Uterus (tissue), 3 donors: ENCODE measurements at regions not wholly inside any gene's neighbourhood (a gene's known extent, or its start where the extent isn't known, plus 50 kb on each side); places are given as distances from the start of the nearest gene placed in this dataset.

Experiments
- DNase-seq, 2 donors: peaks; one replicate each; pipeline ENCODE4 v3.0.0-alpha.2; 2019 to 2020
- H3K27ac ChIP-seq, 2 donors: fragments of 200-600 bp; sonication (generic); 1 replicate in 1 of 2; 2 replicates in 1 of 2; pipeline ENCODE4 v1.5.1; 2016 to 2018
- H3K27me3 ChIP-seq, 2 donors: fragments of 200-600 bp; sonication (generic); one replicate each; pipeline ENCODE4 v1.5.1; 2018 to 2019; ENCODE audit warnings: control low read depth in 1 of 2
- H3K36me3 ChIP-seq, 2 donors: fragments of 200-600 bp; sonication (generic); one replicate each; pipeline ENCODE4 v1.5.1; 2019; ENCODE audit warnings: control low read depth in 1 of 2
- H3K4me1 ChIP-seq, 2 donors: fragments of 200-600 bp; sonication (generic); one replicate each; pipeline ENCODE4 v1.5.1; 2018 to 2019; ENCODE audit warnings: control low read depth in 1 of 2
- H3K4me3 ChIP-seq, 2 donors: fragments of 200-600 bp; sonication (generic); 1 replicate in 1 of 2; 2 replicates in 1 of 2; pipeline ENCODE4 v1.5.1; 2018 to 2019; ENCODE audit warnings: mild to moderate bottlenecking in 1 of 2
- H3K9me3 ChIP-seq, 2 donors: fragments of 200-600 bp; sonication (generic); one replicate each; pipeline ENCODE4 v1.5.1; 2019; ENCODE audit warnings: control low read depth in 1 of 2
- POLR2A ChIP-seq, 2 donors: fragments of 450-650 bp; IDR thresholded peaks; one replicate each; pipeline ENCODE4 v1.6.1; 2016; ENCODE audit warnings: antibody characterized with exemption in 2 of 2, mild to moderate bottlenecking in 1 of 2, moderate library complexity in 1 of 2
- intact Hi-C: fragments of 100-400 bp; cut with DNase I; formaldehyde crosslinking; loops from one replicate; pipeline ENCODE4 v1.15.1; 2023; ENCODE audit warnings: low total_unique reads
- TF ChIP-seq, protein P1 (sequence below), 4 experiments: fragments of 200-600 bp in 2 of 4; fragments of 450-650 bp in 2 of 4; sonication (generic) in 2 of 4; IDR thresholded peaks; one replicate each; pipeline ENCODE4 v1.5.1; 2016 to 2019; ENCODE audit warnings: antibody characterized with exemption in 4 of 4, mild to moderate bottlenecking in 2 of 4, moderate library complexity in 1 of 4
- donor health status: DM: yes; HTN: yes; CAD: no.

DNA sequence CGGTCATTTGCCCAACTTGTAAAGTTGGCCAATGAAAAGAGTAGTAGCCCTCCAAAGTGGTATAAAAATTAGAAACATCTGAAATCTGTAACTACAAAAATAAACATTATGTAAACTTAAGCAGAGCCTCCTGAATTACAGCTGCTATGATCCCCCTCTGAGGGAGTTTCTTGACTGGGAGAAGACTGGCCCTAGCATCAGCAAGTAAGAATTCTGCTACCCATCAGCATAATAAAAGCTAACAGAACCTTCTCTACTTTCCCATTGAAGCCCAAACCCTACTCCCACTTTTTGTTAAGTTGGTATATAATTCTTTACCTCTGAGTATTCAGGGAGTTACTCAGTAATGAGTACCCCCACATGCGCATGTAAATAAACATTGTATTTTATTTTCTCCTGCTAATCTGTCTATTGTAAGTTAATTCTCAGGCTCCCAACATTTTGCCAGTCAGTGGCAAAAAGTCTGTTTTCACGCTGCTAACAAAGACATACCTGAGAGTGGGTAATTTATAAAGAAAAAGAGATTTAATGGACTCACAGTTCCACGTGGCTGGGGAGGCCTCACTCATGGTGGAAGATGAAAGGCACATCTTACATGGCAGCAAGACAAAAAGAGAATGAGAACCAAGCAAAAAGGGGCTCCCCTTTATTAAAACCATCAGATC lies 71.3 kb downstream of the MYL12B start:
- no peaks in the 10 kb centered on the region for H3K9me3 ChIP-seq
- intact Hi-C loops, result no loop called here
- no peak overlapping the region for H3K4me3 ChIP-seq
- no peak for DNase-seq
- TF ChIP-seq, protein P1, sequence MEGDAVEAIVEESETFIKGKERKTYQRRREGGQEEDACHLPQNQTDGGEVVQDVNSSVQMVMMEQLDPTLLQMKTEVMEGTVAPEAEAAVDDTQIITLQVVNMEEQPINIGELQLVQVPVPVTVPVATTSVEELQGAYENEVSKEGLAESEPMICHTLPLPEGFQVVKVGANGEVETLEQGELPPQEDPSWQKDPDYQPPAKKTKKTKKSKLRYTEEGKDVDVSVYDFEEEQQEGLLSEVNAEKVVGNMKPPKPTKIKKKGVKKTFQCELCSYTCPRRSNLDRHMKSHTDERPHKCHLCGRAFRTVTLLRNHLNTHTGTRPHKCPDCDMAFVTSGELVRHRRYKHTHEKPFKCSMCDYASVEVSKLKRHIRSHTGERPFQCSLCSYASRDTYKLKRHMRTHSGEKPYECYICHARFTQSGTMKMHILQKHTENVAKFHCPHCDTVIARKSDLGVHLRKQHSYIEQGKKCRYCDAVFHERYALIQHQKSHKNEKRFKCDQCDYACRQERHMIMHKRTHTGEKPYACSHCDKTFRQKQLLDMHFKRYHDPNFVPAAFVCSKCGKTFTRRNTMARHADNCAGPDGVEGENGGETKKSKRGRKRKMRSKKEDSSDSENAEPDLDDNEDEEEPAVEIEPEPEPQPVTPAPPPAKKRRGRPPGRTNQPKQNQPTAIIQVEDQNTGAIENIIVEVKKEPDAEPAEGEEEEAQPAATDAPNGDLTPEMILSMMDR (IDR thresholded peaks at IDR 0.05), result no peak
- no peak for TF ChIP-seq POLR2A (IDR thresholded peaks at IDR 0.05)
- no peak overlapping the region for H3K27ac ChIP-seq
- no peaks in the 10 kb centered on the region for H3K36me3 ChIP-seq
- no peaks in the 10 kb centered on the region for H3K27me3 ChIP-seq
- H3K4me1 ChIP-seq, result no peaks in the 10 kb centered on the region

DNA sequence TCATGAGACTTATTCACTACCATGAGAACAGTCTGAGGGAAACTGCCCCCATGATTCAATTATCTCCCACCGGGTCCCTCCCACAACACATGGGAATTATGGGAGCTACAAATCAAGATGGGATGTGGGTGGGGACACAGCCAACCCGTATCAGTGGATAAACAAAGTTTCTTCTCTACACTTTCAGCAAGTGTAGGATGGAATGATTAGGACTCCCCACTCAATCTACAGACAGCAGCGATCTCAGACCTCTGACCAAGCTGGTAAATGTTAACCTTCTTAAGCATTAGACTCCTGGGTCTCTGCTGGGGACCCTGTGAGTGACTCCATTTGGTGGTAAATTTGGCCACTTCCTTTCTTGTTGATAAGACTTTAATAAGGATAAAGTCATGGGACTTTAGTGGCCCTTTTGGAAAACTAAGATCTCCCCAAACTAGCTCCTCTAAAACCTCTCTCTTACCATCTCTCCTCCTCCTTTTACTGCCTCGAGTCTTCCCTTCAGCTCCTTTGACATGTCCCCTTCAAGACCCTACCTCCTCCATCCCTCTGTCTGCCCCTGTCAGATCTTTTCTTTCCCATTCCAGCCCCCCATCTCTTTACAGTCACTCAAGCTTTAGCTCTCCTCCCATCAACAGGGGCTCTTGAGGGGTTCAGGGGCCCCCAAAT lies 71.9 kb downstream of the MYL12B start:
- Histone ChIP-seq H3K27me3 (no peaks in the 10 kb centered on the region), H3K27ac (no peak overlapping the region), H3K4me1 (no peaks in the 10 kb centered on the region), H3K36me3 (no peaks in the 10 kb centered on the region), H3K9me3 (no peaks in the 10 kb centered on the region), H3K4me3 (no peak overlapping the region)
- no peak for DNase-seq
- TF ChIP-seq POLR2A (IDR thresholded peaks at IDR 0.05), result no peak
- TF ChIP-seq, protein P1 (IDR thresholded peaks at IDR 0.05), result no peak
- intact Hi-C loops, result no loop called here

DNA sequence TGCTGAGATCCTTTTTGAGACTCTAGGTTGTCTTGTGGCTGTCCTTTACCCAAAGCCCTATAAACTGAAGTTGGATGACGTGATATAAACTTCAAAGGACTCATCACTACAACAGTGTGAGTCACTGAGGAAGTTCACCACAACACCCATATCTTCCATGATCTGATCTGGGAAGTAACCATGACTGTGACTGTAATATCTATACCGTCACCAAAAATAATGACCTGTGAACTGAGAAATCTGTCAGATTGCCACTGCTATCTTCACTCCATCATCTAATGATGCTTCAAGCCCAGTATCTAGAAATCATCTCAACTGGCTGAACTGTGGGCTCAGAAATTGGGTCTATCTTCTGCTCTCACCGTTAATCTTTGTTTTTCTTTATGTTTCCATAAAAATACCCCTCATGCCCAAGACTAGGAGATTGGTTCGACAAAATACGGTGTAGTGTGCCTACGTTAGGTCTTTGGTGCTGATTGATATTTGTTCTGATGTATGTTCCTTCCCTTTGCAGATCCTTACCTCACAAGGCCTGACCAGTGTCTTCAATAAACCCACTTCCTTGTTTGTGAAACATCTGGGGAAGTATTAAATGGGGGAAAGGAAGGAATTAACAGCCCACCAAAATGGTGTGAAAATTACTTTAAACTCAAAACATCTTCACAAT lies 78.2 kb downstream of the MYL12B start:
- no peaks in the 10 kb centered on the region for H3K4me1 ChIP-seq
- intact Hi-C loops, result no loop called here

DNA sequence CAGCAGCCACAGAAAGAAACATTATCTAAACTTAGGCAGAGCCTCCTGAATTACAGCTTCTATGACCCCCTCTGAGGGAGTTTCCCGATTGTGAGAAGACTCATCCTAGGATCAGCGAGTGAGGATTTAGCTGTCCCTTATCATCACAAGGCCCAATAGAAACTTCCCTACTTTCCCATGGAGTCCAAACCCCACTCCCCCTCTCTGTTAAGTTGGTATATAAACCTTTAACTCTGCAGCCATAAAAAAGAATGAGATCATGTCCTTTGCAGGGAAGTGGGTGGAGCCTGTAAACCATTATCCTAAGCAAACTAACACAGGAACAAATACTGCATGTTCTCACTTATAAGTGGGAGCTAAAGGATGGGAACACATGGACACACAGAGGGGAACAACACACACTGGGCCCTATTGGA lies 78.8 kb downstream of the MYL12B start:
- peak overlapping the region in 1 of 2 donors; percentile 7 for H3K27ac ChIP-seq
- no peaks in the 10 kb centered on the region for H3K36me3 ChIP-seq
- no peak overlapping the region for H3K4me3 ChIP-seq
- no peaks in the 10 kb centered on the region for H3K27me3 ChIP-seq
- no peaks in the 10 kb centered on the region for H3K4me1 ChIP-seq
- H3K9me3 ChIP-seq, result no peaks in the 10 kb centered on the region
- intact Hi-C loops, result no loop called here
- no peak for TF ChIP-seq POLR2A (IDR thresholded peaks at IDR 0.05)
- TF ChIP-seq, protein P1 (IDR thresholded peaks at IDR 0.05), result no peak
- DNase-seq, result no peak

More for the DNA sequence above, 78.2 kb downstream of the MYL12B start:
- no peak overlapping the region for H3K4me3 ChIP-seq
- no peak for TF ChIP-seq POLR2A (IDR thresholded peaks at IDR 0.05)
- TF ChIP-seq, protein P1 (IDR thresholded peaks at IDR 0.05), result no peak
- H3K27ac ChIP-seq, result peak overlapping the region in 1 of 2 donors; percentile 7
- DNase-seq, result no peak
- H3K27me3 ChIP-seq, result no peaks in the 10 kb centered on the region
- H3K9me3 ChIP-seq, result no peaks in the 10 kb centered on the region
- H3K36me3 ChIP-seq, result no peaks in the 10 kb centered on the region

DNA sequence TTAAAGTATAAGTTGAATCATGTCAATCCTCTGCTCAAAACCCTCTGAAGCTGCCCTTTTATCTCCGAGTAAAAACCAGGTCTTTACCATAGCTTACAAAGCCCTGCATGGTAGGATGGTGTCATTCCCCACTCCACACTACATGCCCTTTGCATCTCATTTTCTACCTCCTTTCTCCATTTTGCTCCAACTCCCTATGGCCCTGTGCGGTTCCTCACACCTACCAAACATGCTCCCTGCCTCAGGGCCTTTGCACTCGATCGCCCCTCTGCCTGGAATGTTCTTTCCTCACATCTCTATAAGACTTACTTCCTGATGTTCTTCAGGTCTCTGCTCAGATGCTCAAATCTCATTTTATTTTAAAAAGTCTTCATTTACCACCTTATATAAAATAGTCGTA lies 80.7 kb downstream of the MYL12B start:
- intact Hi-C loops, result no loop called here

More for the DNA sequence above, 80.7 kb downstream of the MYL12B start:
- Histone ChIP-seq H3K36me3 (no peaks in the 10 kb centered on the region), H3K4me3 (no peak overlapping the region), H3K4me1 (no peaks in the 10 kb centered on the region), H3K27ac (no peak overlapping the region), H3K27me3 (no peaks in the 10 kb centered on the region), H3K9me3 (no peaks in the 10 kb centered on the region)
- TF ChIP-seq, protein P1 (IDR thresholded peaks at IDR 0.05), result no peak
- no peak for TF ChIP-seq POLR2A (IDR thresholded peaks at IDR 0.05)
- DNase-seq, result no peak
